ENCODE measurements at regions not wholly inside any gene's neighbourhood (a gene's known extent, or its start where the extent isn't known, plus 50 kb on each side); places are given as distances from the start of the nearest gene placed in this dataset.

DNA sequence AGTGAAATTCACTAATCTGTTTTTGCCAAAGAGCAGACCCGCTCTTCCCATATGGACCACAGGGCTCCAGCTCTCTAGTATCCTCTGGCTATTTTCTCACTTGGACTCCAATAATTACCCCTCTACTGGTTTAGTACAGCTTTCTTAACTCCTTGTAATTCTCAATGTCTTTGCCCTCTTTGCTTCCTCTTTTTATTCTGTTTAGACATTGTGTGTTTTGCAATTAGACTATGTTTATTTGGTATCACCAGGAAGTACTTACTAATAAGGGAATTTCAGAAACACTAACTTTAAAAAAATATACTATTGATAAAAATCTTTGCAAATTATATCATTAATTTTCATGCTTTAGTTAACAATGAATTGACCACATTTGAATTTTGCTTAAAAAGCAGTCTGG lies 111.6 kb upstream of the OBI1 start:
- no peak for DNase-seq

DNA sequence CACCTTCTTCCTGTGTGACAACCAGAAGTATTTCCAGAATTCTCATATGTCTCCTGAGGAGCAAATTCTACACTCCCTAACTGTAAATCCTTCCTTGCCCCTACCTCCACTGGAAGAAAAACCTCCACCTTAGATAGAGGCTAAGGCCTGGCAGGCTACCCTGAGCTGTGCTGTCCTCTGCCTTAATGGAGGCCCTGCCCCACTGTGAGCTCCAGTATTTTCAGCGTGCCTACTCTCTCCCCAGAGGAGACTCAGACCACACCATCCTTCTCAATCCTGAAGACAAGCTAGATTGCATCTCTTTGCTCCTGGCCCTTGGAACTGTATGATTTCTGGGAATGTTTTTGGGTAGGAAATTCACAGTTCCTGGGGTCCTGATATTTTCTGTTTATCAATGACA lies 110.0 kb upstream of the OBI1 start:
- no peak for DNase-seq

- DNase-seq, result no peak
Measured at GRCh38 chr13:78764665-78765064, 105.7 kb upstream of the OBI1 start.

GRCh38 chr13:78762825-78763224 lies 103.9 kb upstream of the OBI1 start:
- no peak for DNase-seq

GRCh38 chr13:78759704-78760103 lies 100.7 kb upstream of the OBI1 start:
- DNase-seq, result no peak

DNA sequence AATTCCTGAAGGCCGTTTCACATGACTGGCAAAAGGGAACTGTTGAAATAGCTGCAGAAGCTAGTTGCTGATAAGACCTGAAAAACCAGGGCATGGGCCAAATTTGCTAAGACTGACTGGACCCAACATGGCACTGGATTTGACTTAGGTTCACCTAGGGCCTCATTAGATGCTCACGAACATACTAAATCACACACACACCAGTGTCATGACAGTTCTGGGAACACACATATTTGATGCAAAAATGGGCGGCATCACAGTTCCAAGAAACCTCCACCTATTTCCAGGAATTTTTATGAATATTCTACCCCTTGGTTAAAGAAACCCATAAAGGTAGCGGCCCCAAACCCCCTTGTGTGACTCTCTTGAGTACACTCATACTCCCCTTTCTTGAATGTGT lies 99.6 kb upstream of the OBI1 start:
- no peak for DNase-seq

- no peak for DNase-seq
Measured at GRCh38 chr13:78753435-78753834, 94.5 kb upstream of the OBI1 start.

DNA sequence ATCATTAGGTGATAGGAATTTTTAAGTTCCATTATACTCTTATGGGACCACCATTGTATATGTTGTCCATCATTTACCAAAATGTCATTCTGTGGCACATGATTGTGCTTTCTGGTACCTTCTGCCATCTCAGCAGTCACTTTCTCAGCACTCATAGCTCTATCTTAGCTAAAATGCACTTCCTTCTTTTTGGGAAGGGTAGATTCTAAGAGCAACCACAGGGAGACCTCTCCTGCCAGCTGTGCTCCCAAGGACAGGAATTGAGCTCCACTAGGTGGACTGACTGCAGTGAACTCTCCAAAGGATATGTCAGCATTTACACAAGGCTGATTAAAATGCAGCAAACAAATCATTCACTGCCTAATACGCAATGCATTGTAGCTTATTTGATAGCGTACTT lies 91.8 kb upstream of the OBI1 start:
- no peak for DNase-seq

DNA sequence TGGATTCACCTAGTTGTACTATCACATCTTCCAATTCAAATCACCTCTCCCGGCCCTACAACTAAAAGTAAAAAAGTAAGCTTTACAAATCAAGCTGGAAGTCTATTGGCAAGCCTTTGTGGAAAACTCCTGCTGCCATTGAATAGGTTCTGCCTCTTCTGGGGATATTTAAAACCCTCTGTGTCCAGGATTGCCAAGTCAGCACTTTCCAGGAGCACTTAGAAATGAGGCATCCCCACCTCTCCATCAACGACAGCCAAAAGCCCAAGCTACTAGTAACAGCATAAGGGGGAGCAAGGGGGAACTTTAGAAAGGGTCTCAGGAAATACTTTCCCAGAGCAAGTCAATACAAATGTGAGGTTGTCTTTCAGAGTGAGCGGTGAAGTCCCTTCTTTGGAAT lies 85.0 kb upstream of the OBI1 start:
- DNase-seq, result no peak

GRCh38 chr13:78742659-78743058 lies 83.7 kb upstream of the OBI1 start:
- no peak for DNase-seq

DNA sequence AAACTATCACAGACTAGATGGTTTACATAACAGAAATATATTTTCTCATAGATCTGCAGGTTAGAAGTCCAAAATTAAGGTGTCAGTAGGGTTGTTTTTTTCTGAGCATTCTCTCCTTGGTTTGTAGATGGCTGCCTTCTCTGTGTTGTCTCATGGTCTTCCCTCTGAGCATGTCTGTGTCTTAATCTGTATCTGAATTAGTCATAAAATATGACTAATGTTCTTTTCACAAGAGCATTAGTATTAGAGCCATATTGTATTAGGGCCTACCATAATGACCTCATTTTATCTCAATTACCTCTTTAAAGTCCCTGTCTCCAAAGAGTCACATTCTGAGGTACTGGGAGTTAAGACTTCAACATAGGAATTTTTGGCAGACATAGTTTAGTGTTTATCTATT lies 77.2 kb upstream of the OBI1 start:
- DNase-seq, result no peak

DNA sequence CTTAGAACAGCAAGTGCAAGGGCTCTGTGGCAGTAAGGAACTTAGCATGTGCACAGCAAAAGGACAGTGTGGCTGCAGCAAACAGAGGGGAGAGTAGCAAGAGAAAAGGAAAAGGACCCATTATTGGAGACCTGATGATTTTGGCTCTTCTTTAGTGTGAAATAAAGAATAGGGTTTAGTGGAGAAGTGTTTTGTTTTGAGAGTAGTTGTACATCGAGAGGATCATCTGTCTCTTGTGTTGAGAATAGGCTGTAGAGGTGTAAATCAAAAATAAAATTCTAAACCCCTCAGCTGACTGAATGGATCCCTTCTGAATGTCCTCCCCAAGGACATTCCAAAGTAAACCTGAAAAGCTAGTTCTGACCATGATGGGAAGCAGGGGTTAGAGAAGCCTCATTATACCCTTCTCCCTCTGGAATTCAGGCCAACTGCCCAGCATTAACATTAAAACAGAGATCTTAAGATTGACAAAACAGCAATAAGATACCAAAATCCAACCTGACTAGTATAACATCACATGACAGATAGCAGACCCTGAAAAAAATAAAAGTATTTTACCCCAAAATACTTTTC lies 73.6 kb upstream of the OBI1 start:
- DNase-seq, result no peak

- no peak for DNase-seq
Measured at GRCh38 chr13:78722700-78723099, 63.7 kb upstream of the OBI1 start.

- DNase-seq, result no peak
Measured at GRCh38 chr13:78719367-78719766, 60.4 kb upstream of the OBI1 start.

DNA sequence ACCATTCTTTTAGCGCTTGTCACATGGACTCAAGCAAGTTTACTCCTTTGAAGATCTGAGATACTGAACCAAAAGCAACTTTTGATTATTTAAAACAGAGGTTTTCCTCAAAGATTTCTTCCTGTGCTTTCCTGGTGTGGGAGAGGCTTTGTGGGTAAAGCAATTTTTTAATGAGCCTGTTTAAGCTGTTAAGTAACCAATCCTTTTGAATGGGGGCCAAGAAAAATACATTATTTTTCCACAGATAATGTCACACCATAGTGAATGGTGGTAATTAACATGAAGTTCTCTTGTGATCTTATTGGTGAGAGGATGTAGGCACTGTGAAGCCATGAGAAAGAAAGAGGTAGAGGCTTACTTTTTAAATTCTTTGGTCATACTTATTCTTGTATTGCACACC lies 55.8 kb upstream of the OBI1 start:
- no peak for DNase-seq

- no peak for DNase-seq
Measured at GRCh38 chr13:78712831-78713230, 53.9 kb upstream of the OBI1 start.

DNA sequence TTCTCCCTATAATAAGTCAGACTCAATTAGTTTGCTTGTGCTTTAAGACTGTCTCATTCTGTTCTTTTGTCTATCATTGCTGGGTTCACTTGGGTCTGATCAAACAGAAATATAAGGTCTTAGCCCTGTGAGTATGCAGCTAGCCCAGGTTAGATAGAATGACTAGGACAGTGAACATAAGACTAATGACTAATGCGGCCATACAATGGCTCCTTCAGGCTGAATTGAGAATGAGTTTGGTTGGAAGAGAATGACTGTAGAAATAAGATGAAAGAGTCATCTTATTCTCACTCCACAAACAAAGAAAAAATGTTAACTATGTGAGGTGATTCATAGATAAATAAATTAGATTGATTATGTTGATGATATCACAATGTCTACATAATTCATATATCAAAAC lies 50.1 kb upstream of the OBI1 start:
- DNase-seq, result no peak
